A549 (cell line): ENCODE measurements at regions not wholly inside any gene's neighbourhood (a gene's known extent, or its start where the extent isn't known, plus 50 kb on each side); places are given as distances from the start of the nearest gene placed in this dataset.

Source experiments
- ATAC-seq, 2 experiments: fragments of 200-7000 bp in 1 of 2; fragments of >200 bp in 1 of 2; cut with Nextera tagmentation in 1 of 2; cut with Tn5 transposase in 1 of 2; 3 replicates each; pipeline versions ENCODE4 v1.8.0 to v1.9.1; 2018 to 2020; ENCODE audit warnings: mild to moderate bottlenecking in 1 of 2, moderate library complexity in 1 of 2
- CTCF ChIA-PET: fragments of 300-600 bp; sonication (Branson Sonifier 250); formaldehyde crosslinking; extraction: SDS; loops from one replicate; lab custom pipeline; 2021; ENCODE audit warnings: antibody characterized with exemption, inconsistent platforms; lab: Yijun Ruan, JAX
- POLR2A ChIA-PET: fragments of 350-600 bp; formaldehyde crosslinking; extraction: SDS; loops from one replicate; lab custom pipeline; 2021; ENCODE audit warnings: antibody characterized with exemption, inconsistent platforms; lab: Yijun Ruan, JAX
- DNase-seq, 2 experiments: peaks; one replicate each; pipeline versions ENCODE4 v3.0.0 to v3.0.0-alpha.2; 2011 to 2016; ENCODE audit warnings: low read depth in 1 of 2, low spot score in 1 of 2
- FAIRE-seq: peaks from 2 replicates; lab custom pipeline; 2011; peaks lifted over from hg19 to GRCh38; lab: Jason Lieb, UNC
- H3K27ac ChIP-seq, 2 experiments: fragments of >200 bp; sonication (Bioruptor Twin); formaldehyde crosslinking; 3 replicates each; pipeline ENCODE4 v1.5.1; 2016 to 2017
- H3K4me1 ChIP-seq: fragments of >200 bp; sonication (Bioruptor Twin); formaldehyde crosslinking; 3 replicates; pipeline ENCODE4 v1.6.1; 2016
- H3K4me2 ChIP-seq: fragments of >200 bp; sonication (Bioruptor Twin); formaldehyde crosslinking; 3 replicates; pipeline ENCODE4 v1.6.1; 2016
- H3K4me3 ChIP-seq: fragments of >200 bp; sonication (Bioruptor Twin); formaldehyde crosslinking; 3 replicates; pipeline ENCODE4 v1.5.1; 2016
- H3K9me3 ChIP-seq: fragments of >200 bp; sonication (Bioruptor Twin); formaldehyde crosslinking; 3 replicates; pipeline ENCODE4 v1.6.1; 2016
- BCL3 ChIP-seq: fragments of >200 bp; sonication (Bioruptor Twin); formaldehyde crosslinking; IDR thresholded peaks from 3 replicates; pipeline ENCODE4 v1.6.1; 2016
- BHLHE40 ChIP-seq: IDR thresholded peaks from 2 replicates; pipeline ENCODE4 v1.6.1; 2012; ENCODE audit warnings: low read depth, low read length, inconsistent platforms
- CBX2 ChIP-seq: fragments of 200-600 bp; sonication (generic); IDR thresholded peaks from 2 replicates; pipeline ENCODE4 v1.6.1; 2016; ENCODE audit warnings: low read depth, mild to moderate bottlenecking, borderline replicate concordance
- CBX8 ChIP-seq: fragments of 200-600 bp; sonication (generic); IDR thresholded peaks from 2 replicates; pipeline ENCODE4 v1.6.1; 2016
- CEBPB ChIP-seq, 2 experiments: fragments of >200 bp in 1 of 2; sonication (Bioruptor Twin) in 1 of 2; formaldehyde crosslinking in 1 of 2; IDR thresholded peaks; 2 replicates each; pipeline ENCODE4 v1.6.1; 2012 to 2016
- E2F6 ChIP-seq: IDR thresholded peaks from 2 replicates; pipeline ENCODE4 v1.6.1; 2012; ENCODE audit warnings: low read depth, borderline replicate concordance
- EHMT2 ChIP-seq: fragments of 200-600 bp; sonication (generic); IDR thresholded peaks from 2 replicates; pipeline ENCODE4 v1.6.1; 2016; ENCODE audit warnings: antibody characterized with exemption, low read depth, mild to moderate bottlenecking, moderate library complexity
- ELK1 ChIP-seq: fragments of 150-350 bp; IDR thresholded peaks from 2 replicates; pipeline ENCODE4 v1.6.1; 2014; ENCODE audit warnings: low read depth, mild to moderate bottlenecking, low read length
- EP300 ChIP-seq, 2 experiments: fragments of >200 bp; sonication (Bioruptor Twin); formaldehyde crosslinking; IDR thresholded peaks; 2 replicates in 1 of 2; 3 replicates in 1 of 2; pipeline ENCODE4 v1.6.1; 2016 to 2017
- FOSB ChIP-seq: fragments of 250-450 bp; sonication (Bioruptor Pico); IDR thresholded peaks from 2 replicates; pipeline ENCODE4 v1.5.0; 2020; ENCODE audit warnings: mild to moderate bottlenecking, moderate library complexity
- FOXS1 ChIP-seq: fragments of 250-450 bp; sonication (Bioruptor Pico); IDR thresholded peaks from 2 replicates; pipeline ENCODE4 v1.5.0; 2020; ENCODE audit warnings: mild to moderate bottlenecking, moderate library complexity
- HES2 ChIP-seq: fragments of >200 bp; sonication (Bioruptor Twin); formaldehyde crosslinking; IDR thresholded peaks from 2 replicates; pipeline ENCODE4 v1.6.1; 2016
- HMGXB4 ChIP-seq: fragments of 250-450 bp; sonication (Bioruptor Pico); IDR thresholded peaks from 2 replicates; pipeline ENCODE4 v1.5.0; 2021; ENCODE audit warnings: mild to moderate bottlenecking, moderate library complexity, borderline replicate concordance
- HOXA7 ChIP-seq: fragments of 250-450 bp; sonication (Bioruptor Pico); IDR thresholded peaks from 2 replicates; pipeline ENCODE4 v1.5.0; 2020; ENCODE audit warnings: mild to moderate bottlenecking, moderate library complexity
- HOXB13 ChIP-seq: fragments of 250-450 bp; sonication (Bioruptor Pico); IDR thresholded peaks from 2 replicates; pipeline ENCODE4 v1.5.0; 2020; ENCODE audit warnings: low read depth, mild to moderate bottlenecking, moderate library complexity
- HOXB5 ChIP-seq: fragments of 250-450 bp; sonication (Bioruptor Pico); IDR thresholded peaks from 2 replicates; pipeline ENCODE4 v1.5.0; 2020; ENCODE audit warnings: mild to moderate bottlenecking, moderate library complexity
- KDM1A ChIP-seq: fragments of 200-600 bp; sonication (generic); IDR thresholded peaks from 2 replicates; pipeline ENCODE4 v1.6.1; 2016; ENCODE audit warnings: low read depth, mild to moderate bottlenecking
- MAFK ChIP-seq: fragments of 450-650 bp; IDR thresholded peaks from 2 replicates; pipeline ENCODE4 v1.6.1; 2014; ENCODE audit not compliant: partially characterized antibody
- PHF8 ChIP-seq: fragments of 200-600 bp; sonication (generic); IDR thresholded peaks from 2 replicates; pipeline ENCODE4 v1.6.1; 2016; ENCODE audit warnings: low read depth, mild to moderate bottlenecking, antibody characterized with exemption, moderate library complexity, borderline replicate concordance
- RARB ChIP-seq: fragments of 250-450 bp; sonication (Bioruptor Pico); IDR thresholded peaks from 2 replicates; pipeline ENCODE4 v1.8.0; 2021; ENCODE audit warnings: mild to moderate bottlenecking, moderate library complexity
- REST ChIP-seq: fragments of 200-600 bp; sonication (generic); IDR thresholded peaks from 2 replicates; pipeline ENCODE4 v1.6.1; 2016; ENCODE audit warnings: antibody characterized with exemption, mild to moderate bottlenecking, moderate library complexity
- RFX5 ChIP-seq: fragments of 450-650 bp; IDR thresholded peaks from 2 replicates; pipeline ENCODE4 v1.7.1; 2014; ENCODE audit warnings: antibody characterized with exemption, mild to moderate bottlenecking, moderate library complexity
- TFCP2L1 ChIP-seq: fragments of 250-450 bp; sonication (Bioruptor Pico); IDR thresholded peaks from 2 replicates; pipeline ENCODE4 v1.5.0; 2021; ENCODE audit warnings: mild to moderate bottlenecking
- ZFP36 ChIP-seq: fragments of 450-650 bp; IDR thresholded peaks from 2 replicates; pipeline ENCODE4 v1.6.1; 2014; ENCODE audit warnings: borderline replicate concordance; ENCODE audit not compliant: partially characterized antibody
- ZNF302 ChIP-seq: fragments of 250-450 bp; sonication (Bioruptor Pico); IDR thresholded peaks from 2 replicates; pipeline ENCODE4 v1.9.0; 2021; ENCODE audit warnings: inconsistent platforms, mild to moderate bottlenecking, moderate library complexity
- WGBS: methylation state at CpG from one replicate; pipeline ENCODE4 v1.1.6; 2017; ENCODE audit errors: missing lambda C conversion rate; 5-methylcytosine and 5-hydroxymethylcytosine counted together

GRCh38 chr16:6362321-6362720 is 970.3 kb upstream of the RBFOX1 start:
- Histone ChIP-seq H3K4me3 (no peak overlapping the region), H3K9me3 (no peaks in the 10 kb centered on the region), H3K4me2 (no peak overlapping the region), H3K27ac (no peak overlapping the region), H3K4me1 (no peaks in the 10 kb centered on the region)
- ChIA-PET CTCF (interaction anchor here (0.7 kb wide), 1 partner anchor 1242 kb away, joined by 3 read pairs; no protein-coding TSS in a partner anchor), POLR2A (no interaction called here)
- TF ChIP-seq ELK1 (no peak), FOXS1 (CRISPR knock-in tag) (no peak), EP300 (IDR thresholded peaks at IDR 0.05) (no peak), RFX5 (no peak), TFCP2L1 (CRISPR knock-in tag) (no peak), HES2 (no peak), KDM1A (no peak), HOXB5 (CRISPR knock-in tag) (no peak)
- no peak for ATAC-seq
- WGBS: 6% methylated on average over 5 of the region's 5 CpGs
- FAIRE-seq: no peak
- no peak for DNase-seq

- no peak for TF ChIP-seq CEBPB (IDR thresholded peaks at IDR 0.05)
- no peak for TF ChIP-seq EP300 (IDR thresholded peaks at IDR 0.05)
- TF ChIP-seq ZFP36: no peak
- no peak for TF ChIP-seq HOXB5 (CRISPR knock-in tag)
- no peak for TF ChIP-seq ZNF302
- no peak for TF ChIP-seq BCL3
- no peak for TF ChIP-seq CBX2
- no peak for TF ChIP-seq BHLHE40
- TF ChIP-seq E2F6: no peak
- no peak for TF ChIP-seq PHF8
- no peak for TF ChIP-seq HMGXB4 (CRISPR knock-in tag)
- POLR2A ChIA-PET: no interaction called here
- H3K4me1 ChIP-seq: no peaks in the 10 kb centered on the region
- H3K27ac ChIP-seq: no peak overlapping the region
- no peak for FAIRE-seq
- 28% methylated on average over 7 of the region's 7 CpGs for WGBS
- H3K9me3 ChIP-seq: no peaks in the 10 kb centered on the region
- H3K4me3 ChIP-seq: no peak overlapping the region
- CTCF ChIA-PET: interaction anchor here (1.2 kb wide), 1 partner anchor 745 kb away, joined by 3 read pairs; no protein-coding TSS in a partner anchor
- no peak for DNase-seq
- no peak for ATAC-seq
- H3K4me2 ChIP-seq: no peak overlapping the region
Measured at GRCh38 chr16:6360641-6361040, 972.0 kb upstream of the RBFOX1 start.

- ChIA-PET CTCF (no interaction called here), POLR2A (no interaction called here)
- no peaks in the 10 kb centered on the region for H3K9me3 ChIP-seq
- no peak for DNase-seq
- no peak overlapping the region for H3K27ac ChIP-seq
- no peak overlapping the region for H3K4me2 ChIP-seq
- FAIRE-seq: no peak
- no peak for ATAC-seq
- no peak overlapping the region for H3K4me3 ChIP-seq
- H3K4me1 ChIP-seq: no peaks in the 10 kb centered on the region
- 2% methylated on average over 7 of the region's 7 CpGs for WGBS
- TF ChIP-seq HOXA7 (CRISPR knock-in tag) (no peak), RARB (no peak), REST (no peak), CBX8 (no peak), ZFP36 (no peak), CBX2 (no peak), TFCP2L1 (CRISPR knock-in tag) (no peak), HOXB13 (CRISPR knock-in tag) (no peak), EHMT2 (no peak), FOSB (no peak), MAFK (no peak)
Measured at GRCh38 chr16:6356911-6357310, 975.7 kb upstream of the RBFOX1 start.
